Upper lobe of left lung (tissue), 6 donors: ENCODE measurements at regions not wholly inside any gene's neighbourhood (a gene's known extent, or its start where the extent isn't known, plus 50 kb on each side); places are given as distances from the start of the nearest gene placed in this dataset.

Source experiments
- ATAC-seq, 2 donors: fragments of 200-7000 bp; cut with Tn5 transposase; one replicate each; pipeline ENCODE4 v1.9.1; 2022; ENCODE audit warnings: mild to moderate bottlenecking in 2 of 2, moderate library complexity in 2 of 2; ENCODE audit not compliant: low FRiP score in 2 of 2
- DNase-seq, 2 donors: peaks; one replicate each; pipeline ENCODE4 v3.0.0-alpha.2; 2019 to 2020
- H3K27ac ChIP-seq, 4 donors: fragments of 200-600 bp; sonication (generic); one replicate each; pipeline ENCODE4 v1.5.1; 2016 to 2019
- H3K27me3 ChIP-seq, 4 donors: fragments of 200-600 bp; sonication (generic); one replicate each; pipeline ENCODE4 v1.5.1; 2017 to 2019
- H3K36me3 ChIP-seq, 4 donors: fragments of 200-600 bp; sonication (generic); one replicate each; pipeline ENCODE4 v1.5.1; 2016 to 2019
- H3K4me1 ChIP-seq, 4 donors: fragments of 200-600 bp; sonication (generic); one replicate each; pipeline ENCODE4 v1.5.1; 2018 to 2019
- H3K4me3 ChIP-seq, 4 donors: fragments of 200-600 bp; sonication (generic); one replicate each; pipeline ENCODE4 v1.5.1; 2017 to 2019; ENCODE audit warnings: mild to moderate bottlenecking in 2 of 4, moderate library complexity in 1 of 4
- H3K9me3 ChIP-seq, 4 donors: fragments of 200-600 bp; sonication (generic); one replicate each; pipeline ENCODE4 v1.5.1; 2018 to 2019
- EP300 ChIP-seq, 4 donors: sonication (generic); formaldehyde crosslinking; IDR thresholded peaks; one replicate each; pipeline ENCODE4 v1.5.1; 2017; ENCODE audit warnings: antibody characterized with exemption in 4 of 4, control low read depth in 2 of 4
- POLR2A ChIP-seq, 4 donors: fragments of 450-650 bp; IDR thresholded peaks; one replicate each; pipeline ENCODE4 v1.5.1; 2016 to 2017; ENCODE audit warnings: antibody characterized with exemption in 4 of 4, mild to moderate bottlenecking in 2 of 4
- POLR2AphosphoS5 ChIP-seq, 2 donors: sonication (generic); formaldehyde crosslinking; IDR thresholded peaks; one replicate each; pipeline ENCODE4 v1.5.1; 2017; ENCODE audit warnings: antibody characterized with exemption in 2 of 2
- WGBS, 2 donors: methylation state at CpG; one replicate each; pipeline ENCODE4 v1.1.5; 2017 to 2018; 5-methylcytosine and 5-hydroxymethylcytosine counted together
- TF ChIP-seq, protein P1 (sequence below), 6 experiments: fragments of 450-650 bp in 4 of 6; fragments of 200-600 bp in 2 of 6; sonication (generic) in 2 of 6; IDR thresholded peaks; one replicate each; pipeline ENCODE4 v1.5.1; 2016 to 2019; ENCODE audit warnings: antibody characterized with exemption in 6 of 6
- donor health status: DM: no; HTN: no; CAD: no; lungs with moderate emphysema.
- donor health status: DM: no; HTN: yes; CAD: no; lungs with severe emphysema.

DNA sequence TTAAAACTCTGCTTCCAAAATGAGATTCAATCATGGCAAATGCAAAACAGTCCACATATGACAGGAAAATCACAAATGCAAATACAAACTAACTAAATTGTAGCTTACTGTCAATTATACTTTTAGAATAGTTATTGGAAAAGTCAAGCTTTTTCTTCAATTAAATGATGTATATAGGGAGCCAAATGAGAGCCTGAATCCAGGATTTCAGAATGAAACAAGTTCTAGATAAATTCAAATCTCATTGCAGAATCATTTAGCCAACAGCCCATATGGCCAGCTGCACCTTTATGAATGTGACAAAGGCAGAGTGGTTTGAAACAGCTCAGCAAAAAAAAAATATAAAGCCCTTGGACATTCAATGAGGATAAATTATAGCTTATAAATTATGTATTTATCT is 82.2 kb upstream of the SCIN start:
- TF ChIP-seq POLR2A (IDR thresholded peaks at IDR 0.05) (no peak), POLR2AphosphoS5 (IDR thresholded peaks at IDR 0.05) (no peak), EP300 (IDR thresholded peaks at IDR 0.05) (no peak)
- TF ChIP-seq, protein P1, sequence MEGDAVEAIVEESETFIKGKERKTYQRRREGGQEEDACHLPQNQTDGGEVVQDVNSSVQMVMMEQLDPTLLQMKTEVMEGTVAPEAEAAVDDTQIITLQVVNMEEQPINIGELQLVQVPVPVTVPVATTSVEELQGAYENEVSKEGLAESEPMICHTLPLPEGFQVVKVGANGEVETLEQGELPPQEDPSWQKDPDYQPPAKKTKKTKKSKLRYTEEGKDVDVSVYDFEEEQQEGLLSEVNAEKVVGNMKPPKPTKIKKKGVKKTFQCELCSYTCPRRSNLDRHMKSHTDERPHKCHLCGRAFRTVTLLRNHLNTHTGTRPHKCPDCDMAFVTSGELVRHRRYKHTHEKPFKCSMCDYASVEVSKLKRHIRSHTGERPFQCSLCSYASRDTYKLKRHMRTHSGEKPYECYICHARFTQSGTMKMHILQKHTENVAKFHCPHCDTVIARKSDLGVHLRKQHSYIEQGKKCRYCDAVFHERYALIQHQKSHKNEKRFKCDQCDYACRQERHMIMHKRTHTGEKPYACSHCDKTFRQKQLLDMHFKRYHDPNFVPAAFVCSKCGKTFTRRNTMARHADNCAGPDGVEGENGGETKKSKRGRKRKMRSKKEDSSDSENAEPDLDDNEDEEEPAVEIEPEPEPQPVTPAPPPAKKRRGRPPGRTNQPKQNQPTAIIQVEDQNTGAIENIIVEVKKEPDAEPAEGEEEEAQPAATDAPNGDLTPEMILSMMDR (IDR thresholded peaks at IDR 0.05) = no peak
- H3K27me3 ChIP-seq = no peaks in the 10 kb centered on the region
- no peaks in the 10 kb centered on the region for H3K4me1 ChIP-seq
- no peak for DNase-seq
- no peak overlapping the region for H3K27ac ChIP-seq
- H3K9me3 ChIP-seq = no peaks in the 10 kb centered on the region
- H3K4me3 ChIP-seq = no peak overlapping the region
- no peaks in the 10 kb centered on the region for H3K36me3 ChIP-seq
- ATAC-seq = no peak

DNA sequence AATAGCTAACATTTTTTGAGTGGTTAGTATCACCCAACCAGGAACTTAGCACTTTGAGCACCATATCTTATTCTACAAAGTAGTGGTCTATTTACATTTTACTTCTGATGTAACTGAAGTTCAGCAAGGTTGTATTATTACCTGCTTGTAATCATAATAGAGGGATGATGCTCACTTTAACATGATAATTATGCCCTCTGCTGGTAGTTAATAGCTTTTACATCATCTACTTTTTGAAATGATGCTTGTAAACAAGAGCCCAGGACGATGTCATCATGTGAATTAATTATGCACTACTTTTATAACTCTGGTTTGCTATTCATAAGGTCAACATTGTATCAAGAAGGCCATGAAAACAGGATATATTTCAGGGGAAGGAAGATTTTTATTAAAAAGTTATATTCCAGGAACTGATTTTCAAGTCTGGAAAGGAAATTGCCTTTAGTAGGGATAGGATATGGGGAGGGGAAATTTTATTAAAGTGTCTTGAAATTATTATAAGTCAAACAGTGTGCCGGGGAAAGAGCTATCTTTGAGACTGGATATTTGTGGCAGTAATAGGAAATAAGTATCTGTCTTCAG is 80.3 kb upstream of the SCIN start:
- Histone ChIP-seq H3K4me1 (no peaks in the 10 kb centered on the region), H3K27ac (no peak overlapping the region), H3K4me3 (no peak overlapping the region), H3K36me3 (no peaks in the 10 kb centered on the region), H3K27me3 (no peaks in the 10 kb centered on the region), H3K9me3 (no peaks in the 10 kb centered on the region)
- DNase-seq = no peak
- TF ChIP-seq POLR2A (IDR thresholded peaks at IDR 0.05) (no peak), POLR2AphosphoS5 (IDR thresholded peaks at IDR 0.05) (no peak), EP300 (IDR thresholded peaks at IDR 0.05) (no peak)
- TF ChIP-seq, protein P1 (IDR thresholded peaks at IDR 0.05) = peak in 5 of 6 experiments; percentile 12 to 46 (median 39)
- peak in 1 of 2 donors; percentile 35 for ATAC-seq
- 23 to 31% methylated on average over 2 of the region's 2 CpGs for WGBS, 2 donors

DNA sequence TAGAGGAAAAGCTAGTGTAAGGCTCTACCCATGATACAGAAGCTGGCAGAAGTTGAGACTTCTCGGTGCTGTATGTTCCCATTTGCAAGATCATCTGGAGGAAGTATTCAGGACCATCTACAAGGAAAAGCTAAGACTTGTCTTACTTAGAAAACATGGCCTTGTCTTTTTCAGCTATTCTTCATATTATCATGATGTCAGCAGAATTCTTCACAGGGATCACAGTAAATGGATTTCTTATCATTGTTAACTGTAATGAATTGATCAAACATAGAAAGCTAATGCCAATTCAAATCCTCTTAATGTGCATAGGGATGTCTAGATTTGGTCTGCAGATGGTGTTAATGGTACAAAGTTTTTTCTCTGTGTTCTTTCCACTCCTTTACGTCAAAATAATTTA is 79.6 kb upstream of the SCIN start:
- 84% methylated on average over 2 of the region's 2 CpGs for WGBS, 2 donors
- DNase-seq (no peak), ATAC-seq (no peak)
- no peaks in the 10 kb centered on the region for H3K27me3 ChIP-seq
- no peaks in the 10 kb centered on the region for H3K9me3 ChIP-seq
- no peaks in the 10 kb centered on the region for H3K4me1 ChIP-seq
- H3K27ac ChIP-seq = no peak overlapping the region
- no peak overlapping the region for H3K4me3 ChIP-seq
- TF ChIP-seq POLR2AphosphoS5 (IDR thresholded peaks at IDR 0.05) = no peak
- TF ChIP-seq EP300 (IDR thresholded peaks at IDR 0.05) = no peak
- no peak for TF ChIP-seq POLR2A (IDR thresholded peaks at IDR 0.05)
- TF ChIP-seq, protein P1 (IDR thresholded peaks at IDR 0.05) = no peak
- H3K36me3 ChIP-seq = no peaks in the 10 kb centered on the region

DNA sequence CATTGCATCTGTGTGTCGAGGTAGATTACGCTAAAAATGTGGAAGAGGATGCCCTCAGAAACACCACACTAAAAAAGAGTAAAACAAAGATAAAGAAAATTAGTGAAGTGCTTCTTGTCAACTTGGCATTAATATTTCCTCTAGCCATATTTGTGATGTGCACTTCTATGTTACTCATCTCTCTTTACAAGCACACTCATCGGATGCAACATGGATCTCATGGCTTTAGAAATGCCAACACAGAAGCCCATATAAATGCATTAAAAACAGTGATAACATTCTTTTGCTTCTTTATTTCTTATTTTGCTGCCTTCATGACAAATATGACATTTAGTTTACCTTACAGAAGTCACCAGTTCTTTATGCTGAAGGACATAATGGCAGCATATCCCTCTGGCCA is 79.0 kb upstream of the SCIN start:
- H3K27me3 ChIP-seq = no peaks in the 10 kb centered on the region
- ATAC-seq = no peak
- DNase-seq = no peak
- no peak overlapping the region for H3K4me3 ChIP-seq
- H3K9me3 ChIP-seq = no peaks in the 10 kb centered on the region
- H3K27ac ChIP-seq = no peak overlapping the region
- H3K4me1 ChIP-seq = no peaks in the 10 kb centered on the region
- H3K36me3 ChIP-seq = no peaks in the 10 kb centered on the region
- WGBS, 2 donors = 62 to 91% methylated on average over 3 of the region's 3 CpGs
- no peak for TF ChIP-seq EP300 (IDR thresholded peaks at IDR 0.05)
- no peak for TF ChIP-seq POLR2AphosphoS5 (IDR thresholded peaks at IDR 0.05)
- TF ChIP-seq, protein P1 (IDR thresholded peaks at IDR 0.05) = no peak
- no peak for TF ChIP-seq POLR2A (IDR thresholded peaks at IDR 0.05)

DNA sequence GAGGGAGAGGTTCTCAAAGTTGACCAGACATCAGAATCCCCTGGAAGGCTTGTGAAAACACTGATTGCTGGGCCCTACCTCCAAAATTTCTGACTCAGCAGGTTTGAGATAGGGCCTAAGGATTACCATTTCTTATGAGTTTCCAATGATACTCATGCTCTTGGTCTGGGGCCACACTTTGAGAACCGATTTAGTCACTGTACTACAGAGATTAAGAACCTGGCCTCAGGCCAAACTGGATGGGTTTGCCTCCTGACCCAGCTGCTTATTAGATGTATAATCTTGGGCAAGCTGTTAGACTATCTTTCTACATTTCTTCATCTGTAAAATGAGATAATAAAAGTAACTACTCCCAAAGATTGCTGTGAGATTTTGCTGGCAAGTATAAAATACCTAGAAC is 77.1 kb upstream of the SCIN start:
- no peaks in the 10 kb centered on the region for H3K9me3 ChIP-seq
- no peaks in the 10 kb centered on the region for H3K4me1 ChIP-seq
- 18 to 25% methylated on average over 1 of the region's 1 CpG for WGBS, 2 donors
- no peak overlapping the region for H3K27ac ChIP-seq
- ATAC-seq (no peak), DNase-seq (no peak)
- H3K27me3 ChIP-seq = no peaks in the 10 kb centered on the region
- no peaks in the 10 kb centered on the region for H3K36me3 ChIP-seq
- no peak for TF ChIP-seq POLR2A (IDR thresholded peaks at IDR 0.05)
- TF ChIP-seq POLR2AphosphoS5 (IDR thresholded peaks at IDR 0.05) = no peak
- TF ChIP-seq, protein P1 (IDR thresholded peaks at IDR 0.05) = no peak
- no peak overlapping the region for H3K4me3 ChIP-seq
